GM23248 (cell line): ENCODE measurements at regions not wholly inside any gene's neighbourhood (a gene's known extent, or its start where the extent isn't known, plus 50 kb on each side); places are given as distances from the start of the nearest gene placed in this dataset.
"Not testable (repeated sequence)": the region's sequence is repeated elsewhere in the genome, so short reads cannot be mapped to it uniquely, and the experiment has no call there.

Experiments
- EZH2 ChIP-seq: fragments of 200-600 bp; sonication (generic); IDR thresholded peaks from 2 replicates; pipeline ENCODE4 v1.6.1; 2018; ENCODE audit warnings: antibody characterized with exemption, mild to moderate bottlenecking; ENCODE audit not compliant: insufficient read depth, poor library complexity, severe bottlenecking
- EZH2phosphoT487 ChIP-seq: fragments of 200-600 bp; sonication (generic); IDR thresholded peaks from 2 replicates; pipeline ENCODE4 v1.6.1; 2018; ENCODE audit warnings: antibody characterized with exemption, moderate library complexity, mild to moderate bottlenecking, low read depth; ENCODE audit not compliant: insufficient read depth

GRCh38 chr1:234787011-234787584, 177.1 kb upstream of the IRF2BP2 start:
- not testable (repeated sequence) for TF ChIP-seq EZH2, EZH2phosphoT487
